OCI-M2 (cell line): ENCODE measurements at regions not wholly inside any gene's neighbourhood (a gene's known extent, or its start where the extent isn't known, plus 50 kb on each side); places are given as distances from the start of the nearest gene placed in this dataset.

Experiments used
- DNase-seq: peaks from one replicate; lab custom pipeline; 2025; ENCODE audit not compliant: unreplicated experiment; lab: John Stamatoyannopoulos, UW

GRCh38 chr9:71590362-71590761, 178.0 kb downstream of the CEMIP2 start:
- DNase-seq, result no peak

GRCh38 chr9:71589612-71590011, 178.7 kb downstream of the CEMIP2 start:
- no peak for DNase-seq

DNA sequence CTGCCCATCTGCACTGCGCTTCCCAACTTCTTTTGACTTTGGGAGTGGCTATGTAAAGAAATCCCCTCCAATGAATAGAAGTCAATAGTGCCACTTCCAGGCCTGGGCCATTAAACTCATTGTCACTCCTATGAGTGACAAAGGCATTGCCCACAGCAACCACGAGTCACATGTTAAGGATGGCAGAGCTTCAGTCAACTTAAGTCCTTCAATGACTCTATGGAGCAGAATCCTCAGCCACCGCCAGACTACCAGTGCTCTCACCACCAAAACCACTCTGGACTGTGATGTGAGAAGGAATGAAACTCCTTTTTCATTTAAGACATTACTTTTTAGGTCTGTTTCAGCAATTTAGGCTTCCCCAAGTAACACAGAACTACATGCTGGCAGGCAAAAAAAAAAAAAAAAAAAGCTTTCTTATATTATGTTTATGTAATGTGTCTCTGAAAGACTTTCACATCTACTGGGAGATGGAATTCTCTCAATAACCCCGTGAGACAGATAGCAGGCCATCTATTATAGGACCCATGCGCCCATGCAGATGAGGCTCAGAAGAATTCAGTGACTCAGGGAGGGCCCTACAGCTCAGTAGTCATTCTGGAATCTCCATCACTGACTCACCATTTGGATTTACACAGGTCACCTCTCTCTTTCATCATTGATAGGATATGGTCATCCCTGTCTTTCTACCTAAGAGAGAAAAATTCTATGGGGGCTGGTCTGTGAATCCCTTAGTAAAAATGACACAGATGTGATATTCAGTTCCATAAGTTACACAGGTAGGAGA, 180.5 kb downstream of the CEMIP2 start:
- no peak for DNase-seq

DNA sequence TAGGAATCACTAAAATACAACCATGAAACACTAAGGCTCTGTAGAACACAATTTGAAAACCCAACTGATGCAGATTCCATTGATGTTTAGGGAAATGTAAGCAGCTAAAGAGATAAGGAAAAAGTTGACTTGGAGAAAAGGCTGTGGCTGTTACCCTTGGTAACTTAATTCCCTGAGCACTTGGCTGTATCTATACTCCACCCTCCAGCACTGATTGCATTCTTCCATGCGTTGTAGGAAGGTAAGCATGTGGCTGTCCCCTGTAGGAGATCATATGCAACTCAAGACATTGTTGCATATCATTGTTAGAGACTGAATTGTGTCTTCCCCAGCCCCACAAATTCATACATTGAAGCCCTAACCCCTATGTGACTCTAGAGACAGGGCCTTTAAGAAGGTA, 184.5 kb downstream of the CEMIP2 start:
- no peak for DNase-seq

DNA sequence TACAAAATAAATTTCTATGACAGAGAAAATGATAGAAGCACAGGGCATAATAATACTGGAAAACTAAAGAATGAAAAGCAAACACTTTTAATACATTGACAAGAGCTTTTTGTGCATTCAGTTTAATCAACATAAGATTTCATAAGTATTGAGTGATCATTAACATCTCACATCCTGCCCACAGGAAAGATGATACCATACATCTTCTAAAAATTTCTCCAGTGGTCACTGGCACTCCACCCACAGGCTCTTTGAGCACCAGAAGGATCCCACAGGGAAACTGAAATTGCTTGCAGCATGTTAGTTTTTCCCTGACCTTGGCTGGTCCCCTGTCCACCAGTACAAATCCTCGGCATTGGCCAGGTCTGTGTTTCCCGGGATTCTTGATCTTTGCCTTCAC, 186.0 kb downstream of the CEMIP2 start:
- DNase-seq, result no peak

- no peak for DNase-seq
Observed at GRCh38 chr9:71581101-71581500, 187.2 kb downstream of the CEMIP2 start.

DNA sequence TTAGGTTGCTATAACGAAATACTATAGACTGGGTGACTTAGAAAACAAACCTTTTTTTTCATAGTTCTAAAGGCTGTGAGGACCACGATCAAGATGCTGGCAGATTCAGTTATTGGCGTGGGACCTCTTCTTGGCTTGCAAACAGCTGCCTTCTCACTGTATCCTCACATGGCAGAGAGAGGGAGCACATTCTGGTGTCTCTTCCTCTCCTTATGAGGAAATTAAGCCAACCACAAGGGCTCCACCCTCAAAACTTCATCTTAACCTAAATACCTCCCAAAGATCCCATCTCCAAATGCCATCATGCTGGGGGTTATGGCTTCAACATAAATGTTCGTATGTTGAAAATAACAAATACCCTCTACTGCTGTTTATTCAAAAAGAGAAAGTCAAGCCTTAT, 197.1 kb downstream of the CEMIP2 start:
- no peak for DNase-seq

DNA sequence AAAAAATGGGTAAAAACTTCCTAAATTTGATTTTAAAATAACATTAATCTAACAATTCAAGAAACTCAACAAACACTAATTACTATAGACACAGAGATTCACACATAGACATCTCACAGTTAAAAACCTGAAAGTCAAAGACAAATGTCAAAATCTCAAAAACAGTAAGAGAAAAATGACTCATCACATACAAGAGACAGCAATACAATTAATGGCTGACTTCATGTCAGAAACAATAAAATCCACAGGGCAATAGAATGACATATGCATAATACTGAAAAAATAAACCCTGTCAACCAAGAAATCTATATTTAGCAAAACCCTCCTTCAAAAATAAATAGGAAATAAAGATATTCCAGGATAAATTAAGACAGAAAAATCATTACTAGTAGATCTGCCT, 200.4 kb downstream of the CEMIP2 start:
- no peak for DNase-seq

DNA sequence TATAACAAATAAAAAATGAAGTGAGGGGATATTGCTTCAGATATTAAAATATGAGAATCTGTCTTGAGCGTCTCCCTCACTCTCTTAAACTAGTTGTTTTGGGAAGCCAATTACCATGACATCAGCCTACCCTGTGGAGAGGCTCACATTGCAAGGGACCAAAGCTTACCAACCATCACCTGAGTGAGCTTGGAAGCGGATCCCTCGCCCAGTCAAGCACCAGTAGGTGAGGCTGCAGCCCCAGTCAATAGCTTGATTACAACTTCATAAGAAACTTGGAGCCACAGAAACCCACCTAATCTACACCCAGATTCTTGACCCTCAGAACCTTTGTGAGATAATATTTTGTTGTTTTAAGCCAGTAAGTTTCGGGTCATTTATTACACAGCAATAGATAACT, 206.2 kb downstream of the CEMIP2 start:
- DNase-seq, result no peak

DNA sequence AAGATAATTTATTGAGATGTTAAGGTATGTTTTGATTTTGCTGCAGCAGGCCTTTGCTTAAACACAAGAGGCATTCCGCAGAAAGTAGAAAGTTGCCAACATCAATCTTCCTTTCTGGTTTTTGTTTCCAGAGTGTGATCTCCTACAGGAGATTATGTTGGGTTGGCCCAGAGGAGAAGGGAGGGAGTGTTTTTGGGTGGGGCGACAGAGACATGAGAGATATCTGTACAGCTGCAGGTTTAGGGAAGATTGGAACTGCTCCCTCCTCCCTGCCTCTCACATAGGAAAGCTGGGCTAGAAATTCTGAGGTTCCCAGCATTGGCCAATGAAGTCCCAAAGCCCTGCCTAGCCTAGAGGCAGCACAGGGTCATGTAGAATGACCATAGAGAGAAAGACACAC, 211.0 kb downstream of the CEMIP2 start:
- DNase-seq, result no peak

DNA sequence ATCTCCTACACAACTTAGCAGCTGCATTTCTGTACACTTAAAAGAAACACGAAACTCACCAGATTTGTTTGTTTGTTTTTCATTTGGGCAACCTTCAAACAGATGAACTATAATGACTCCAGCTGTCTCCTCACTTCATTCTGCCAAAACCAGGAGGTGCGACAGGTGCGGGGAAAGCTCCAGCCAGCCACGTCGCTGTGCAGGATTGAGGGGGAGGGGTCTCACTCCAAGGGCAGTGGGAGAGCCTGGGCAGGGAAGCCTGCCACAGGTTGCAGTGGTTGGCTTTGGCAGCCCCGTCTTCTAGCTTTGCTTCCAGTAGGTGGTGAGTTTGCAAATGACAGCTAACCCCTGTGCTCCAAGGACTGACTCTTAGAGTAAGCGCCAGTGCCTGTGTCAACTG, 215.8 kb downstream of the CEMIP2 start:
- no peak for DNase-seq

DNA sequence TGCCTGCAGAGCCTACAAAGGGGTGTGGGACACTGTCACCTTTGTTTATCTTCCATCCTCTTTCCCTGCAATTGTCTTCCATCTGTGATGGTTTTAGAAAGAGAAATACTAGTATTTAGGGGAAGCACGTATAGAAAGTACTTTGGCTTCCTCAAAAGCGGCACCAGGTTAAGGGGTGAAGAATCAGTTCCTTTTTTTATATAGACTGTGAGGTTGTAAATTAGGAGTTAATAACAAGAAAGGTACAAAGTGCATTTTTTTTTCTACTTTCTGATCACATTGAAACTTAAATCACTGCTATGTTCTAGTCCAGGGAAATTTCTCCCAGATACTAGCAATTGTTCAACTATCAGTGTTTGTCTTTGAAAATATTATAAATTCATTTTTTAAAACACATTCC, 219.3 kb downstream of the CEMIP2 start:
- no peak for DNase-seq

DNA sequence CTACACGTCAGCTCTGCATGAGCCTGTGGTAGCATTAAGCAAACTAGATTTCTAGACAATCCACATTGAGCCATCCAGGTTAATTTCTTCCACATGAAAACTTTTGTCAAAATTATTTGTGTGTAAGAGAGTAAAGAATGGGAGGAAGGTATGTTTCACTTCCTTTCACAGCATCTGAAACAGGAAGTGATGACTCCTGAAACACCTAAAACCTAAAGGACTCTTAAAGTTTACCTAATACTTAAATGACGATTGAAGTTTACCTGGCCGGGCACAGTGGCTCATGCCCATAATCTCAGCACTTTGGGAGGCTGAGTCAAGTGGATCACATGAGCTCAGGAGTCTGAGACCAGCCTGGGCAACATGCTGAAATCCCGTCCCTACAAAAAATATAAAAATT, 223.8 kb downstream of the CEMIP2 start:
- no peak for DNase-seq

DNA sequence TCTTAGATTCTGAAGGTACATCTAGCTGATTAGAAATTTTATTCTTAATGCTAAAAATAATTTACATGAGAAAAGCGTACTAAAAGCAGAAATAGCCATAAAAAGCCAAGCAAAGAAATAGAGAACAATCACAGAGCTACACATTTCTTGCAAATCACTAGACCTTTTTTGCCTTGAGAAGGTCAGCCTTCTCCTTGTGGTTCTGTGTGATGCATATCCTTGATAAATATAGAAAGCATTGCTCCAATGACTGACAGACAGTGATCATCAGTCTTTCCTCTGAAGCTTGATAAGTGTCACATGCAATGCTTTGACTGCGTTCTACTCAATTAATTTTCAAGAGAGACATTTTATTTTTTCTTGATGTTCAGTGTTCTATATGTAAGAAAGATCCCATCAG, 226.9 kb downstream of the CEMIP2 start:
- DNase-seq, result no peak

- DNase-seq, result no peak
Observed at GRCh38 chr9:71524996-71525580, 243.2 kb downstream of the CEMIP2 start.

DNA sequence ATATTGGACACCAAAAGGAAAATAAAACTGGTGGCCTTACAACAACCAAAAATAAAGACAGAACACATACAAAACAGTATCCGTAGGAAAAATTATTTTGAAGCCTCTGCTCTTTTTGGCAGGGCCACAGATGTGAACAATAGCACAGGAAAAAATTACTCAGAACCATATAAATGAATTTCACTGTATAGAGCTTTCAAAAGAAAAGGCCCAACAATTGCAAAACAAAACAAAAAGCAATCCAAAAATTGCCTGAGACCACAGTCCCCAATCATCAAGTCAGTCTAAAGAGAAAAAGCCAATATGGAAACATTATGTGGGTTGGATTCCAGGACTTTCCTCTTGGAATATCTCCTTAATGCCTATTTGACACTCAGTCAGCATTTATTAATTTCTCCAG, 243.8 kb downstream of the CEMIP2 start:
- no peak for DNase-seq

GRCh38 chr9:71521132-71521531, 247.2 kb downstream of the CEMIP2 start:
- DNase-seq, result no peak

GRCh38 chr9:71519098-71519696, 249.1 kb downstream of the CEMIP2 start:
- DNase-seq, result no peak

- no peak for DNase-seq
Observed at GRCh38 chr9:71518045-71518827, 250.1 kb downstream of the CEMIP2 start.

- DNase-seq, result no peak
Observed at GRCh38 chr9:71515626-71516025, 252.7 kb downstream of the CEMIP2 start.

- no peak for DNase-seq
Observed at GRCh38 chr9:71515107-71515506, 253.2 kb downstream of the CEMIP2 start.
